Esophagus squamous epithelium (tissue), 5 donors: ENCODE measurements at regions not wholly inside any gene's neighbourhood (a gene's known extent, or its start where the extent isn't known, plus 50 kb on each side); places are given as distances from the start of the nearest gene placed in this dataset.

ENCODE experiments used
- DNase-seq: peaks from one replicate; lab custom pipeline; 2025; lab: John Stamatoyannopoulos, UW
- H3K27ac ChIP-seq, 4 donors: fragments of 200-600 bp; sonication (generic); one replicate each; pipeline ENCODE4 v1.5.1; 2016 to 2019; ENCODE audit warnings: mild to moderate bottlenecking in 1 of 4
- H3K27me3 ChIP-seq, 4 donors: fragments of 200-600 bp; sonication (generic); 1 replicate in 3 of 4; 2 replicates in 1 of 4; pipeline versions ENCODE4 v1.5.1 to v1.6.0; 2017 to 2021; ENCODE audit warnings: antibody characterized with exemption in 1 of 4
- H3K36me3 ChIP-seq, 3 donors: fragments of 200-600 bp; sonication (generic); one replicate each; pipeline ENCODE4 v1.5.1; 2016 to 2019
- H3K4me1 ChIP-seq, 3 donors: fragments of 200-600 bp; sonication (generic); one replicate each; pipeline ENCODE4 v1.5.1; 2017 to 2019
- H3K4me3 ChIP-seq, 4 donors: fragments of 200-600 bp; sonication (generic); 1 replicate in 3 of 4; 2 replicates in 1 of 4; pipeline ENCODE4 v1.5.1; 2016 to 2019; ENCODE audit warnings: mild to moderate bottlenecking in 2 of 4, moderate library complexity in 1 of 4
- H3K9me3 ChIP-seq, 3 donors: fragments of 200-600 bp; sonication (generic); one replicate each; pipeline ENCODE4 v1.5.1; 2016 to 2019
- POLR2A ChIP-seq, 4 donors: fragments of 450-650 bp; IDR thresholded peaks; one replicate each; pipeline ENCODE4 v1.6.1; 2017; ENCODE audit warnings: antibody characterized with exemption in 4 of 4, mild to moderate bottlenecking in 4 of 4, moderate library complexity in 3 of 4
- WGBS, 2 donors: methylation state at CpG; one replicate each; pipeline ENCODE4 v1.1.5; 2018; 5-methylcytosine and 5-hydroxymethylcytosine counted together
- intact Hi-C: fragments of 100-400 bp; cut with DNase I; formaldehyde crosslinking; loops from one replicate; pipeline ENCODE4 v1.15.0; 2022
- TF ChIP-seq, protein P1 (sequence below), 6 experiments: fragments of 450-650 bp in 4 of 6; fragments of 200-600 bp in 2 of 6; sonication (generic) in 2 of 6; IDR thresholded peaks; one replicate each; pipeline ENCODE4 v1.5.1; 2016 to 2019; ENCODE audit warnings: antibody characterized with exemption in 6 of 6, mild to moderate bottlenecking in 4 of 6, moderate library complexity in 4 of 6
- donor health status: DM: yes; HTN: yes; CAD: no.

DNA sequence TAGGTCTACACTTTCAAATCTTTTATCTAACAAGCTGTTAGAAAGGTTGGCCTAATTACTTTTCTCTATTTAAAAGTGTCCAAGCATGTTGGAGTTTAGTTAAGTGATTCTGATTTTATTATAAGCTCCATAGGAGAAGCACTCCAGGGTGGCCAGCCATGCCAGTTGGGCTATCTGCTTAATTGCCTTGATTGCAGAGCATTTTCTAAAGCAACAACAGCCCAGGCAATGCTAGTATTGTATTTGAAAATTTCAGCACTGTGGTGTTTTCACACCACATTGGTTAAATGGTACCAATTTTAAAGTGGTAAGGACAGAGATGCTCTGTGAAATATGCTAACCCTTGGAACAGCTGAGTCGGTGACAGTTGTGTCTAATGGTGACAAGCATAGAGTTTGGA, 510.5 kb upstream of the CDH8 start:
- TF ChIP-seq, protein P1, sequence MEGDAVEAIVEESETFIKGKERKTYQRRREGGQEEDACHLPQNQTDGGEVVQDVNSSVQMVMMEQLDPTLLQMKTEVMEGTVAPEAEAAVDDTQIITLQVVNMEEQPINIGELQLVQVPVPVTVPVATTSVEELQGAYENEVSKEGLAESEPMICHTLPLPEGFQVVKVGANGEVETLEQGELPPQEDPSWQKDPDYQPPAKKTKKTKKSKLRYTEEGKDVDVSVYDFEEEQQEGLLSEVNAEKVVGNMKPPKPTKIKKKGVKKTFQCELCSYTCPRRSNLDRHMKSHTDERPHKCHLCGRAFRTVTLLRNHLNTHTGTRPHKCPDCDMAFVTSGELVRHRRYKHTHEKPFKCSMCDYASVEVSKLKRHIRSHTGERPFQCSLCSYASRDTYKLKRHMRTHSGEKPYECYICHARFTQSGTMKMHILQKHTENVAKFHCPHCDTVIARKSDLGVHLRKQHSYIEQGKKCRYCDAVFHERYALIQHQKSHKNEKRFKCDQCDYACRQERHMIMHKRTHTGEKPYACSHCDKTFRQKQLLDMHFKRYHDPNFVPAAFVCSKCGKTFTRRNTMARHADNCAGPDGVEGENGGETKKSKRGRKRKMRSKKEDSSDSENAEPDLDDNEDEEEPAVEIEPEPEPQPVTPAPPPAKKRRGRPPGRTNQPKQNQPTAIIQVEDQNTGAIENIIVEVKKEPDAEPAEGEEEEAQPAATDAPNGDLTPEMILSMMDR (IDR thresholded peaks at IDR 0.05) = no peak
- TF ChIP-seq POLR2A (IDR thresholded peaks at IDR 0.05) = no peak
- H3K27ac ChIP-seq = no peak overlapping the region
- intact Hi-C loops = no loop called here
- DNase-seq = no peak
- no peaks in the 10 kb centered on the region for H3K4me1 ChIP-seq
- WGBS, 2 donors = 81 to 100% methylated on average over 1 of the region's 1 CpG
- no peaks in the 10 kb centered on the region for H3K36me3 ChIP-seq
- H3K9me3 ChIP-seq = no peaks in the 10 kb centered on the region
- H3K27me3 ChIP-seq = no peaks in the 10 kb centered on the region
- no peak overlapping the region for H3K4me3 ChIP-seq

DNA sequence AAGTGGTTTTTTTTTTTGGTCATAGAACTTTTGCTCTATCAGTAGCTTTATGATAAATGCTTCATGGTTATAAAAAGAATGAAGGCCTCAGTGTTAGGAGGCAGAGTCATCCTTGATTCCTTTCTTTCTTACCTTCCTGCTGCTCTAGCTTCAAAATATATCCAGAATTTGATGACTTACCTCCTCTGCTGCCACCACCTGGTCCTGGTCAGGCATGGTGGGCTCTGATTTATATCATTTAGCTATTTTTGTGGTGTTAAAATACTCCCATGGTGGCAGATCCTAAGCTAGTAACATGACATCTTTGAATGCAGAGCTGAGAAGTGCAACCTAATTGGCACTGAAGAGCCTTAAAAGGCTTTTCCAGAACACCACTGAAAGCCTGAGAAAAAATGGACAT, 508.8 kb upstream of the CDH8 start:
- Histone ChIP-seq H3K36me3 (no peaks in the 10 kb centered on the region), H3K27me3 (no peaks in the 10 kb centered on the region), H3K27ac (no peak overlapping the region), H3K4me3 (no peak overlapping the region), H3K4me1 (no peaks in the 10 kb centered on the region), H3K9me3 (no peaks in the 10 kb centered on the region)
- TF ChIP-seq, protein P1 (IDR thresholded peaks at IDR 0.05) = no peak
- TF ChIP-seq POLR2A (IDR thresholded peaks at IDR 0.05) = no peak
- intact Hi-C loops = no loop called here
- DNase-seq = no peak

DNA sequence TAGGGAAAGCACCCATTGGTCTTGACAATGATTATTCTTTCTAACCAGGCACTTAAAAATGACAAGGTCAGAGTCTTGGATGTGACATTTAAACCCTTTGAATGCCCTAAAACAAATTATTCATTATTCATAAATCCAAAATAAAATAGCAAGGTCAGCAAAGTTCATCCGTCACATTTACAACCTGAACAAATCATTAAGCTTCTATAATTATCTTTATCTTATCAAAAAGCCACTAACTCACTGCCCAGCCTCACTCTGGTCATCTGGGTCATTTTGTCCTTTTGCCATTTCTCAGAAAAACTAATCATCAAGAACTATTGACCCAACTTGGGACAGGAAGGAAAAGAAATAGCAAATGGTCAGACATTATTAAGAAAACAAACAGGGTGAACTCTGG, 507.3 kb upstream of the CDH8 start:
- no peak for DNase-seq
- H3K9me3 ChIP-seq = no peaks in the 10 kb centered on the region
- no peaks in the 10 kb centered on the region for H3K4me1 ChIP-seq
- no peaks in the 10 kb centered on the region for H3K36me3 ChIP-seq
- H3K27ac ChIP-seq = no peak overlapping the region
- no peaks in the 10 kb centered on the region for H3K27me3 ChIP-seq
- intact Hi-C loops = no loop called here
- no peak for TF ChIP-seq POLR2A (IDR thresholded peaks at IDR 0.05)
- TF ChIP-seq, protein P1 (IDR thresholded peaks at IDR 0.05) = no peak
- 65 to 76% methylated on average over 1 of the region's 1 CpG for WGBS, 2 donors
- no peak overlapping the region for H3K4me3 ChIP-seq

DNA sequence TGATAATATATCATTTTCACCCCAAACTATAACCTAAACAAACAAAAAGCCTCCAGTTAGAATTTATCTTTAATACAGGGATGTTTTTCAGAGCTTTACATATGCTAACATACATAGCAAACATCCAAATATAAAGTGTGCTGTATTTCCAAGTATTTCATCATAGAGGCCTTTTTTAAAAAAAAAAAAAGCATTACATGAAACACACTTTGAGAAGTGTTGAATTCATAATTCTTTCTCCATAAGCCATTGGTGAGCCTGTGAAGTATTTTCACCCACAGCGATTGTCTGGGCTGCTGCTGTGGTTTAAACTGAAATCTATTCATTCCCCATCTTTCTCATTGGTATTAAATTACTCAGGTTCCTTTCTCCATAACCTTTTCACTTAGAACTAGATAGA, 503.4 kb upstream of the CDH8 start:
- 59 to 77% methylated on average over 1 of the region's 1 CpG for WGBS, 2 donors
- no peak overlapping the region for H3K27ac ChIP-seq

DNA sequence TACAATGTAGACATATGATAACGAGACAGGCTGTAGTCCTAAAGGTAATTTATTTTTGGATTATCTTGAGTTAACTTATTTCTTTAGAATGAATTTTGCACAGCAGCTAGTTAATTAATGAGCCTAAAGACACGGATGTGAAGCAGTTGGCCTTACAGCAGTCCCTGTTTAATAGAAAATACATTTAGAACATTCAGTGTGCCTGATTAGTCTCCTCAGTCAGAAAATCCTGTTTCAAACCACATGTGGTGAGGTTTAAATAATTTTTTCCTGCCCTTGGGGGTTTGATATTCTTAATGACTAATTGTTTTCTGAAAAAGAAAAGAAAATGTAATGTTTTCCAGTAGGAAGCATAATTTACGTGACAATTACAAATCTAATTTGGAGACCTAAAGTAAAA, 494.2 kb upstream of the CDH8 start:
- no peak for TF ChIP-seq POLR2A (IDR thresholded peaks at IDR 0.05)
- TF ChIP-seq, protein P1 (IDR thresholded peaks at IDR 0.05) = no peak
- intact Hi-C loops = no loop called here
- Histone ChIP-seq H3K9me3 (no peaks in the 10 kb centered on the region), H3K4me3 (no peak overlapping the region), H3K27me3 (no peaks in the 10 kb centered on the region), H3K4me1 (no peaks in the 10 kb centered on the region), H3K27ac (no peak overlapping the region), H3K36me3 (no peaks in the 10 kb centered on the region)
- DNase-seq = no peak
- 49% methylated on average over 3 of the region's 3 CpGs for WGBS, 2 donors

More for the DNA sequence above, 503.4 kb upstream of the CDH8 start:
- intact Hi-C loops = no loop called here
- Histone ChIP-seq H3K27me3 (no peaks in the 10 kb centered on the region), H3K9me3 (no peaks in the 10 kb centered on the region), H3K36me3 (no peaks in the 10 kb centered on the region), H3K4me1 (no peaks in the 10 kb centered on the region), H3K4me3 (no peak overlapping the region)
- no peak for DNase-seq
- no peak for TF ChIP-seq POLR2A (IDR thresholded peaks at IDR 0.05)
- TF ChIP-seq, protein P1 (IDR thresholded peaks at IDR 0.05) = no peak
